ENCODE measurements at regions not wholly inside any gene's neighbourhood (a gene's known extent, or its start where the extent isn't known, plus 50 kb on each side); places are given as distances from the start of the nearest gene placed in this dataset.
"Not testable (repeated sequence)": the region's sequence is repeated elsewhere in the genome, so short reads cannot be mapped to it uniquely, and the experiment has no call there.

DNA sequence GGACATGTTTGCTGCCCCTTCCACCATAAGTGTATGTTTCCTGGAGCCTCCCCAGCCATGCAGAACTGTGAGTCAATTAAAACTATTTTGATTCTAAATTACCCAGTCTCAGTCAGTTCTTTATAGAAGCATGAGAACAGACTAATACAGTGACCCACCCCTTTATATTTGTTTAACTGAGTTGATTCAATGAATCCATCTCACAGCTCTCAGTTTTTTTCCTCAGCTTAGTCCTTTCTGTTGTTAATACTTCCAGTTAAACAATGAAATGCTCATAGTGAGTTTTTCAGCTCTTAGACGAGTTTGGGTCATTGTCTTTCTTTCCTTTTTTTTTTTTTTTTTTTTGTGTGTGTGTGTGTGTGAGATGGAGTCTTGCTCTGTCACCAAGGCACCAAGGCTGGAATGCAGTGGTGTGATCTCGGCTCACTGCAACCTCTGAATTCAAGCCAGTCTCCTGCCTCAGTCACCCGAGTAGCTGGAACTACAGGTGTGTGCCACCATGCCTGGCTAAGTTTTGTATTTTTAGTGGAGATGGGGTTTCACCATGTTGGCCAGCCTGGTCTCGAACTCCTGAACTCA lies 627.4 kb downstream of the SPATA31A7 start:
- H3K4me3 Mint-ChIP-seq: not testable (repeated sequence)

DNA sequence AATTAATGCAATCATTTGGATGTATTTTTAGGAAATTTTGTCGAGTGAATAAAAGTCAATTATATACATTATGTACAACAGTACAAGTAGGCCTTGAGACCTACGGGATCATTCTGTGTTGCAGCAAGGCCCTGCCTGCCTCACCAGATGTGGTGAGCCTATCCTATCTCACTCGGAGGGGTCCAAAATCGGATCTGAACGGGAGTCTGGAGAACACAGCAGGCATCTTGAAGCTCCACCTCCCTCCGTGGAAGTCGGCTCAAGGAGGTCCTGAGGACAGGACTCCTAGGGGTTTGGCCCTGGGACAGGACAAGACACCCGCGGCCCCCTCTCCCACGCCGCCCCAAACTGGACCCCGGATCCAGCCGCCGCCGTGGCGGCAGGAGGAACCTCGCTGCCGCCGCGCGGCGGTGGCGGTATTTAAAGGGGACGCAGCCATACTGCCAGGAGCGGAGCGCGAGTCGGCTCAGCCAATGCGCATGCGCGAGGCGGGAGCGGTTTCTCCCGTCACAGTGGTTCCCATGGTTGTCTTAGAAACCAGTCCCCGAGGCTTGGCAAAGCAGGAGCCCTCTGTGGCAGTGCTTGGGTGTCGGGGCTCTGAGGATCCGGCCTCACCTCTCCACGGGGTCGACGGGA lies 663.9 kb downstream of the SPATA31A7 start:
- H3K36me3 Mint-ChIP-seq, H3K27ac Mint-ChIP-seq, H3K27me3 Mint-ChIP-seq: not testable (repeated sequence)

More for the DNA sequence above, 627.4 kb downstream of the SPATA31A7 start:
- not testable (repeated sequence) for H3K4me1 Mint-ChIP-seq, H3K9me3 Mint-ChIP-seq, H3K27me3 Mint-ChIP-seq, H3K36me3 Mint-ChIP-seq, H3K27ac Mint-ChIP-seq

DNA sequence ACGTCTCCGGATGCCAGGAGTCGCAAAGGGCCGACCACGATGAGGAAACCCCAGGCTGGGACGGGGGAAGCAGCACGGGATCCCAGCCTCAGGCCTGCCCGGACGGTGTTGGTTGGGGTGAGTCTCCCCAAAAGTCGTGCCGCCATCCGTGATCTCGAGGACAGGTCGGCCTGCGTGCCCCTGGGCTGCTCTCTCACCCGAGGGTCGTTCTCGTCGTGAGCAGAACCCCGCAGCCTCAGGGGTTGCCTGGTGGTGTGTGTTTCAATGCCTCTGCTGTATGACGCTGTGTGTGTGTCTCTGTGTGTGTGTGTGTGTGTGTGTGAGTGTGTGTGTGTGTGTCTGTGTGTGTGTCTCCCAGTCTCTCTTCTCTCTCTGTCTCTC lies 664.4 kb downstream of the SPATA31A7 start:
- not testable (repeated sequence) for H3K4me1 Mint-ChIP-seq, H3K9me3 Mint-ChIP-seq, H3K27ac Mint-ChIP-seq, H3K36me3 Mint-ChIP-seq, H3K27me3 Mint-ChIP-seq, H3K4me3 Mint-ChIP-seq

More for the DNA sequence above, 663.9 kb downstream of the SPATA31A7 start:
- not testable (repeated sequence) for H3K9me3 Mint-ChIP-seq, H3K4me1 Mint-ChIP-seq, H3K4me3 Mint-ChIP-seq

DNA sequence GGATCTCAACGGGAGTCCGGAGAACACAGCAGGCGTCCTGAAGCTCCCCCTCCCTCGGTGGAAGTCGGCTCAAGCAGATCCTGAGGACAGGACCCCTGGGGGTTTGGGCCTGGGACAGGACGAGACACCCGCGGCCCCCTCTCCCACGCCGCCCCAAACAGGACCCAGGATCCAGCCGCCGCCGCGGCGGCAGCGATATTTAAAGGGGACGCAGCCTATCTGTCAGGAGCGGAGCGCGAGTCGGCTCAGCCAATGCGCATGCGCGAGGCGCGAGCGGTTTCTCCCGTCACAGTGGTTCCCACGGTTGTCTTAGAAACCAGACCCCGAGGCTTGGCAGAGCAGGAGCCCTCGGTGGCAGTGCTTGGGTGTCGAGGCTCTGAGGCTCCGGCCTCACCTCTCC lies 666.4 kb downstream of the SPATA31A7 start:
- not testable (repeated sequence) for H3K27ac Mint-ChIP-seq, H3K9me3 Mint-ChIP-seq, H3K36me3 Mint-ChIP-seq, H3K4me1 Mint-ChIP-seq, H3K4me3 Mint-ChIP-seq, H3K27me3 Mint-ChIP-seq

DNA sequence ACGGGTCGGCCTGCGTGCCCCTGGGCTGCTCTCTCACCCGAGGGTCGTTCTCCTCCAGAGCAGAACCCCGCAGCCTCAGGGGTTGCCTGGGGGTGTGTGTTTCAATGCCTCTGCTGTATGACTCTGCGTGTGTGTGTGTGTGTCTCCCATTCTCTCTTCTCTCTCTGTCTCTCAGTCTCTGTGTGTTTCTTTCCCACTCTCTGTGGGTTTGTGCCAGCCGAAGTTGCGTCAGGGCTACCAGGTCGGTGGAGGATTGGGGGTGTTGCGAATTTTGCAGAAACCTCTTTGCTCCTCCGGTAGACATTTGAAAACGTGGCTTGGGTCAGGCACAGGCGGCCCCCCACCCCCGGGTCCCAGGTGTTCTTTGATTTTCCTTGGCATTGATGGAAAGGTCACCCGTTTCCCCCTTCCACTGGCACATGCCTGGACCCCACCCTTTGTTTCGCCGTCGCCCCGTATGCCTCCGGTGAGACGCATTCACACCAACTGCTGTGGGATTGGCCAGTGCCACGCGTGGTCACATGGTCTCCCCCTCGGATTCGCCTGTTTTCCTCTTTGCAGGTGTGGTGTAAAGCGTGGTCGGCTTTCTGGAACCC lies 667.1 kb downstream of the SPATA31A7 start:
- H3K4me1 Mint-ChIP-seq, H3K27ac Mint-ChIP-seq, H3K9me3 Mint-ChIP-seq: not testable (repeated sequence)

DNA sequence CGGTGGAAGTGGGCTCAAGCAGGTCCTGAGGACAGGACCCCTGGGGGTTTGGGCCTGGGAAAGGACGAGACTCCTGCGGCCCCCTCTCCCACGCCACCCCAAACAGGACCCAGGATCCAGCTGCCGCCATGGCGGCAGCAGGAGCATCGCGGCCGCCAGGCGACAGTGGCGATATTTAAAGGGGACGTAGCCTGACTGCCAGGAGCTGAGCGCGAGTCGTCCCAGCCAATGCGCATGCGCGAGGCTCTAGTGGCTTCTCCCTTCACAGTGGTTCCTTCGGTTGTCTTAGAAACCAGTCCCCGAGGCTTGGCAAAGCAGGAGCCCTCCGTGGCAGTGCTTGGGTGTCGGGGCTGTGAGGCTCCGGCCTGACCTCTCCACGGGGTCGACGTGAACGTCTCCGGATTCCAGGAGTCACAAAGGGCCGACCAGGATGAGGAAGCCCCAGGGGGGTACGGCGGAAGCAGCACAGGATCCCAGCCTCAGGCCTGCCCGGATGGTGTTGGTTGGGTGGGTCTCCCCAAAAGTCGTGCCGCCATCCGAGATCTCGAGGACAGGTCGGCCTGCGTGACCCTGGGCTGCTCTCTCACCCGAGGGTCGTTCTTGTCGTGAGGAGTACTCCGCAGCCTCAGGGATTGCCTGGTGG lies 668.0 kb downstream of the SPATA31A7 start:
- H3K27me3 Mint-ChIP-seq, H3K27ac Mint-ChIP-seq, H3K36me3 Mint-ChIP-seq, H3K4me1 Mint-ChIP-seq, H3K4me3 Mint-ChIP-seq, H3K9me3 Mint-ChIP-seq: not testable (repeated sequence)

More for the DNA sequence above, 667.1 kb downstream of the SPATA31A7 start:
- not testable (repeated sequence) for H3K27me3 Mint-ChIP-seq, H3K36me3 Mint-ChIP-seq
- peak overlapping the region in 1 of 4 donors; percentile 17 for H3K4me3 Mint-ChIP-seq

DNA sequence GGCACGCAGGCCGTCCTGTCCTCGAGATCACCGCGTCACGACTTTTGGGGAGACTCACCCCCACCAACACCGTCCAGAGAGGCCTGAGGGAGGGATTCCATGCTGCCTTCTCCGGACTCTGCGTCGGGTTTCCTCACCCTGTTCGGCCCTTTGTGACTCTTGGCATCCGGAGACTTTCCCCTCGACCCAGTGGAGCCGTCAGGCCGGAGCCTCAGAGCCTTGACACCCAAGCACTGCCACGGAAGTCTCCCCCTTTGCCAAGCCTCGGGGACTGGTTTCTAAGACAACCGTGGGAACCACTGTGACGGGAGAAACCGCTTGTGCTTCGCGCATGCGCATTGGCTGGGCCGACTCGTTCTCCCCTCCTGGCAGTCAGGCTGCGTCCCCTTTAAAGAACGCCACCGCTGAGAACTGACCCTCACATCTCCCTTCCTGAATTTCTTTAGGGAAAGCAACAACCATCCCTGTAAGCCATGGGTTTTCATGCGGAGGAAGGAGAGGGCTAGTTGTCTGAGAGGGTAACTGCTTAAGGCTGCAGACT lies 672.7 kb downstream of the SPATA31A7 start:
- not testable (repeated sequence) for H3K9me3 Mint-ChIP-seq, H3K4me3 Mint-ChIP-seq, H3K27ac Mint-ChIP-seq, H3K27me3 Mint-ChIP-seq, H3K4me1 Mint-ChIP-seq, H3K36me3 Mint-ChIP-seq

DNA sequence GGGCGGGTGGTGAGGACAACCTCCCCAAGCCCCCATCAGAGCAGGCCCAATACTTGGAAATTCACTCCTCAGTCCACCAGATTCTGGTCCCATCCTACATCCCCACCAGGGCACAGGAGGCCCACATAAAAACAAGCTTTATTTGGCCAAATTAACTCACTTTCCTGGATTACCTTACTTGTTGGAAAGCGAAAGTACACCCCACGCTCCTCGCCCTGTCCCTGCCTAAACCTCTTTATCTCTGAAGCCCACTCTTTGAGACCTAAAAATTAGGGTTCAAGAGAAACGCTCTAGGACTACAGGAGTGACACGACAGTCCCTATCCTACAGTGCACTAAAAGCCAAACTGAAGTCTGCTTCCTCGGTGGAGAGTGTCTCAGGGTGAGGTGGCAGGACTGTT lies 674.6 kb downstream of the SPATA31A7 start:
- not testable (repeated sequence) for H3K27me3 Mint-ChIP-seq, H3K27ac Mint-ChIP-seq, H3K4me3 Mint-ChIP-seq, H3K9me3 Mint-ChIP-seq, H3K4me1 Mint-ChIP-seq, H3K36me3 Mint-ChIP-seq

DNA sequence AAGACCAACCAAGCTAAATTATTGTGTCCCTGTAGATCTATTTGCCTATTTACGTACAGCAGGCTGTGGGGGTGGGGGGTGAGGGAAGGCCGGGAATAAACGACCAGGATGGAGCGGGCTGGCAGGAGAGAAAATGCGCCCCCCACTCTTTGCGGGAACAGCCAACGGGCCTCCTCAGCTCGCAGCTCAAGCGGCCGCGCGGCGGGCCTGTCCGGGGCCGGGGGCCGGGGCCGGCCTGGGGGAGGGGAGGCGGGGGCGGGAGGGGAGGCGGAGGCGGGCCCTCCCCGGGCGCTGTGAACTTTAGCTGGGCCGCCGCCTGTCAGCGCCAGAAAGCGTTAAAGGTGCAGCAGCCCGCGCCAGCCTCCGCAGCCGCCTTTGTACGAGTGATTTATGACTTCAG lies 679.1 kb downstream of the SPATA31A7 start:
- H3K4me3 Mint-ChIP-seq, H3K27ac Mint-ChIP-seq, H3K9me3 Mint-ChIP-seq, H3K27me3 Mint-ChIP-seq, H3K4me1 Mint-ChIP-seq, H3K36me3 Mint-ChIP-seq: not testable (repeated sequence)

DNA sequence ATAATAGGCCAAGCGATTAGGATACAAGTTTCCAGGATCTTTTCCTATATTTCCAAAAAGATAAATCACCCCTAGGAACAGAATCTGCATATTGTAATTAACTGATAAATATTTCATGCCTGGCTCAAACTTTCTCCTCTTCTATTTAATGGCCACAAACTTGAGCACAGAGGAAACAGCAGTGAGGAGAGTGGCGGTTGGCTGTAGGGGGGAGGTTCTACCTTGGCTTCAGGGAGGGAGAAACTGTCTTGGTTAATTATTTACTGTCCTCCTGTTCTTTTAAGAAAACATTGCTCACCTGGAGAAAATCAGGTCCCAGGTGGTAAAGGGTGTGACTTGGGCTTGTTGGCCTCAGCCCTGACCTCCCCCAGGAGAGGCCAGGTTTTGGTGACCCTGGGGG lies 682.5 kb downstream of the SPATA31A7 start:
- not testable (repeated sequence) for H3K27ac Mint-ChIP-seq, H3K4me1 Mint-ChIP-seq, H3K27me3 Mint-ChIP-seq, H3K9me3 Mint-ChIP-seq, H3K36me3 Mint-ChIP-seq, H3K4me3 Mint-ChIP-seq

Data from IgD-negative memory B cell (primary cell).